ENCODE measurements at regions not wholly inside any gene's neighbourhood (a gene's known extent, or its start where the extent isn't known, plus 50 kb on each side); places are given as distances from the start of the nearest gene placed in this dataset.

DNA sequence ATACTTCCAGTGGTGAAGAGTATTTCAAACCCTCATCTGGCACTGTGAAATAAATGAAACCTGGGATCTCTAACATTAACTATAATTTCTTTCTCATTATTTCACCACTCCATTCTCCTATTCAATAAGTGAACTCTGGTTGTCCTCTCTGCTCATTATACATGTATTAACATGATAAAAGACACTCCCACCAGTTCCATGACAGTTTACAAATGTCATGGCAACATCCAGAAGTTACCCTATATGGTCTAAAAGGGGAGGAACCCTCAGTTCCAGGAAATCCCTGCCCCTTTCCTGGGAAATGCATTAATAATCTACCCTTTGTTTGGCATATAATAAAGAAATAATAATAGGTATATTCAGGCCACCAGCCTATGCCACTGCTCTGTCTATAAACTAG, 62.7 kb upstream of the BRINP3 start:
- TF ChIP-seq ZNF274 (IDR thresholded peaks at IDR 0.05; ENCODE audit: insufficient read depth, insufficient read length) (no peak), PAX8 (IDR thresholded peaks at IDR 0.05) (no peak), TCF3 (IDR thresholded peaks at IDR 0.05; ENCODE audit: borderline replicate concordance, insufficient read depth, low read depth, low read length) (no peak), MXI1 (IDR thresholded peaks at IDR 0.05; ENCODE audit: low read depth, low read length) (no peak), CHD4 (IDR thresholded peaks at IDR 0.05) (no peak), JUNB (IDR thresholded peaks at IDR 0.05) (no peak), POLR2AphosphoS5 (IDR thresholded peaks at IDR 0.05; ENCODE audit: low read length) (no peak)

All from GM12878 (cell line).